Gastrocnemius medialis (tissue), 4 donors: ENCODE measurements at regions not wholly inside any gene's neighbourhood (a gene's known extent, or its start where the extent isn't known, plus 50 kb on each side); places are given as distances from the start of the nearest gene placed in this dataset.

Source experiments
- CTCF ChIP-seq, 5 experiments: fragments of 450-650 bp in 3 of 5; fragments of 200-600 bp in 2 of 5; sonication (generic) in 2 of 5; IDR thresholded peaks in 4 of 5; conservative IDR thresholded peaks in 1 of 5; 1 replicate in 4 of 5; 2 replicates in 1 of 5; pipeline ENCODE4 v1.5.1; 2016 to 2019; ENCODE audit warnings: antibody characterized with exemption in 5 of 5, mild to moderate bottlenecking in 3 of 5, moderate library complexity in 3 of 5
- POLR2A ChIP-seq, 2 donors: fragments of 450-650 bp; IDR thresholded peaks; one replicate each; pipeline ENCODE4 v1.6.1; 2017; ENCODE audit warnings: antibody characterized with exemption in 2 of 2, mild to moderate bottlenecking in 2 of 2, moderate library complexity in 2 of 2

DNA sequence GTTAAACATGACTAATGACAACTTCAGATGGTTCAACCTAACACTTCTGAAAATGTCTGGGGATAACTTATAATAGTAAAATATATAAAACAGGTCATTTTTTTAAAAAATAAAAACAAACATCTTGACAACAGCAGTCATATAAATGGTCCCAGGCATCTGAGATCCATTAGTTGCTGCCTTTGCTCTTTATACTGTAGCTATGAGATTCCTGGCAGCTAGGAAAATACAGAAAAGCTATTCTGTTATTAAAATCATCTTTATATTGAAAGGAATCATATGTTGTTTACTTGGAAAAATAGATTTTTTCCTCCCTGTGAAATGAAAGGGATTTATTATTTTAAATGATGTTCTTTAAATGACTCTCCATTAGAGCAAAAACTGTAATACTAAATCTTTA is 55.7 kb upstream of the DEUP1 start:
- TF ChIP-seq CTCF (IDR thresholded peaks at IDR 0.05 in 4 of 5, conservative IDR thresholded peaks at IDR 0.05 in 1 of 5) = no peak
- no peak for TF ChIP-seq POLR2A (IDR thresholded peaks at IDR 0.05)
